Fibroblast of peridontal ligament (primary cell): ENCODE measurements at regions not wholly inside any gene's neighbourhood (a gene's known extent, or its start where the extent isn't known, plus 50 kb on each side); places are given as distances from the start of the nearest gene placed in this dataset.
"Not testable (repeated sequence)": the region's sequence is repeated elsewhere in the genome, so short reads cannot be mapped to it uniquely, and the experiment has no call there.

Experiments
- DNase-seq: peaks from one replicate; pipeline ENCODE4 v3.0.0-alpha.2; 2010; ENCODE audit errors: extremely low read depth

GRCh38 chr9:38186404-38187115, 117.5 kb upstream of the SHB start:
- no peak for DNase-seq

GRCh38 chr9:38185647-38186403, 116.8 kb upstream of the SHB start:
- DNase-seq = no peak

- DNase-seq = peak; percentile 19
Measured at GRCh38 chr9:38183994-38184568, 115.1 kb upstream of the SHB start.

- DNase-seq = no peak
Measured at GRCh38 chr9:38182321-38182720, 113.3 kb upstream of the SHB start.

GRCh38 chr9:38181866-38182265, 112.8 kb upstream of the SHB start:
- no peak for DNase-seq

GRCh38 chr9:38181232-38181631, 112.2 kb upstream of the SHB start:
- no peak for DNase-seq

- no peak for DNase-seq
Measured at GRCh38 chr9:38180656-38181055, 111.6 kb upstream of the SHB start.

- no peak for DNase-seq
Measured at GRCh38 chr9:38179965-38180364, 110.9 kb upstream of the SHB start.

- no peak for DNase-seq
Measured at GRCh38 chr9:38178237-38178636, 109.2 kb upstream of the SHB start.

GRCh38 chr9:38177680-38178079, 108.7 kb upstream of the SHB start:
- DNase-seq = no peak

- DNase-seq = no peak
Measured at GRCh38 chr9:38176251-38176650, 107.2 kb upstream of the SHB start.

- DNase-seq = no peak
Measured at GRCh38 chr9:38175423-38175822, 106.4 kb upstream of the SHB start.

- DNase-seq = no peak
Measured at GRCh38 chr9:38172586-38172985, 103.6 kb upstream of the SHB start.

GRCh38 chr9:38171926-38172325, 102.9 kb upstream of the SHB start:
- no peak for DNase-seq

GRCh38 chr9:38171538-38171884, 102.5 kb upstream of the SHB start:
- no peak for DNase-seq

GRCh38 chr9:38170763-38171537, 101.9 kb upstream of the SHB start:
- DNase-seq = peak; percentile 4

GRCh38 chr9:38170155-38170554, 101.1 kb upstream of the SHB start:
- DNase-seq = not testable (repeated sequence)

- no peak for DNase-seq
Measured at GRCh38 chr9:38166501-38166900, 97.5 kb upstream of the SHB start.

GRCh38 chr9:38164659-38165221, 95.7 kb upstream of the SHB start:
- no peak for DNase-seq

- DNase-seq = no peak
Measured at GRCh38 chr9:38163518-38163917, 94.5 kb upstream of the SHB start.

GRCh38 chr9:38162332-38163211, 93.5 kb upstream of the SHB start:
- DNase-seq = no peak
